Hepatocyte (in vitro differentiated cells): ENCODE measurements at regions not wholly inside any gene's neighbourhood (a gene's known extent, or its start where the extent isn't known, plus 50 kb on each side); places are given as distances from the start of the nearest gene placed in this dataset.

Experiments
- EZH2 ChIP-seq: fragments of 200-600 bp; sonication (generic); IDR thresholded peaks from 2 replicates; pipeline ENCODE4 v1.6.1; 2016; ENCODE audit warnings: antibody characterized with exemption, mild to moderate bottlenecking, borderline replicate concordance
- EZH2phosphoT487 ChIP-seq: fragments of 200-600 bp; sonication (generic); IDR thresholded peaks from one replicate; pipeline ENCODE4 v1.6.1; 2018; ENCODE audit warnings: antibody characterized with exemption, mild to moderate bottlenecking, low read depth, moderate library complexity; ENCODE audit not compliant: unreplicated experiment, severe bottlenecking
- TF ChIP-seq, protein P1 (sequence below): fragments of 200-600 bp; sonication (generic); IDR thresholded peaks from 2 replicates; pipeline ENCODE4 v1.5.1; 2016; ENCODE audit warnings: antibody characterized with exemption, mild to moderate bottlenecking; ENCODE audit not compliant: poor library complexity

DNA sequence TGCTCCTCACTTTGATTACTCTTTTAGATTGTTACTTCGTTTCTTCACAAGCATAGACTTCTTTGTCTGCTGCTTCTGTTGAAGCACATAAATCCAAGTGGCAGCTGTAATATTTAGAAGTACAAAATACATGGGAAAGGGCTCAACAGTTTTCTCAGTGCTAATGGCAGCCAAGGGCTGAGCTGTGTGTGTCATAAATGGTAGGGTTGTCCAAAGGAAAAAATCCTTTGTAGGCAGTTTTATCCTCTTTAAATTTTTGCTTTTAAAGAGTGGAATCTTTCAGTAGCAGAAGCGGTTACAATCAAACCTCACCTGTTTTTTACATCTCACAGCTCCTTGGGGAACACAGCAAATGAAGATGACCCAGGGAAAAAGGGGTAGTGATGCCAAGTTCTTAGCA is 650.8 kb downstream of the PLPP3 start:
- TF ChIP-seq, protein P1, sequence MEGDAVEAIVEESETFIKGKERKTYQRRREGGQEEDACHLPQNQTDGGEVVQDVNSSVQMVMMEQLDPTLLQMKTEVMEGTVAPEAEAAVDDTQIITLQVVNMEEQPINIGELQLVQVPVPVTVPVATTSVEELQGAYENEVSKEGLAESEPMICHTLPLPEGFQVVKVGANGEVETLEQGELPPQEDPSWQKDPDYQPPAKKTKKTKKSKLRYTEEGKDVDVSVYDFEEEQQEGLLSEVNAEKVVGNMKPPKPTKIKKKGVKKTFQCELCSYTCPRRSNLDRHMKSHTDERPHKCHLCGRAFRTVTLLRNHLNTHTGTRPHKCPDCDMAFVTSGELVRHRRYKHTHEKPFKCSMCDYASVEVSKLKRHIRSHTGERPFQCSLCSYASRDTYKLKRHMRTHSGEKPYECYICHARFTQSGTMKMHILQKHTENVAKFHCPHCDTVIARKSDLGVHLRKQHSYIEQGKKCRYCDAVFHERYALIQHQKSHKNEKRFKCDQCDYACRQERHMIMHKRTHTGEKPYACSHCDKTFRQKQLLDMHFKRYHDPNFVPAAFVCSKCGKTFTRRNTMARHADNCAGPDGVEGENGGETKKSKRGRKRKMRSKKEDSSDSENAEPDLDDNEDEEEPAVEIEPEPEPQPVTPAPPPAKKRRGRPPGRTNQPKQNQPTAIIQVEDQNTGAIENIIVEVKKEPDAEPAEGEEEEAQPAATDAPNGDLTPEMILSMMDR: no peak
- no peak for TF ChIP-seq EZH2
- no peak for TF ChIP-seq EZH2phosphoT487
